Pancreas (tissue), 10 donors: ENCODE measurements at regions not wholly inside any gene's neighbourhood (a gene's known extent, or its start where the extent isn't known, plus 50 kb on each side); places are given as distances from the start of the nearest gene placed in this dataset.

Source experiments
- ATAC-seq, 4 donors: fragments of 200-7000 bp; cut with Tn5 transposase; one replicate each; pipeline versions ENCODE4 v1.8.0 to v1.9.1; 2020; ENCODE audit warnings: mild to moderate bottlenecking in 4 of 4, moderate library complexity in 4 of 4
- DNase-seq, 6 donors: peaks; one replicate each; pipeline ENCODE4 v3.0.0-alpha.2; 2020
- FAIRE-seq: peaks from 2 replicates; lab custom pipeline; 2012; peaks lifted over from hg19 to GRCh38; lab: Jason Lieb, UNC
- H3K27ac ChIP-seq, 4 donors: fragments of 200-600 bp; sonication (generic); 1 replicate in 3 of 4; 2 replicates in 1 of 4; pipeline versions ENCODE4 v1.5.0 to v1.8.0; 2020
- H3K27me3 ChIP-seq, 4 donors: fragments of 200-600 bp; one replicate each; pipeline ENCODE4 v1.8.0; 2021
- H3K36me3 ChIP-seq, 3 donors: fragments of 200-600 bp; sonication (generic) in 1 of 3; one replicate each; pipeline versions ENCODE4 v1.5.0 to v1.8.0; 2020 to 2021
- H3K4me1 ChIP-seq, 3 donors: fragments of 200-600 bp; one replicate each; pipeline ENCODE4 v1.8.0; 2021
- H3K4me3 ChIP-seq, 4 donors: fragments of 200-600 bp; sonication (generic) in 2 of 4; one replicate each; pipeline versions ENCODE4 v1.5.0 to v1.8.0; 2020 to 2021
- H3K9me3 ChIP-seq, 4 donors: fragments of 200-600 bp; one replicate each; pipeline ENCODE4 v1.8.0; 2021
- WGBS, 2 donors: extraction: QIAGEN DNeasy Blood & Tissue Kit; methylation state at CpG; one replicate each; pipeline ENCODE4 v1.1.7; 2013; 5-methylcytosine and 5-hydroxymethylcytosine counted together
- intact Hi-C, 3 donors: fragments of 100-400 bp; cut with DNase I; formaldehyde crosslinking; loops; one replicate each; pipeline versions ENCODE4 v1.11.1 to v1.14.2; 2022
- TF ChIP-seq, protein P1 (sequence below), 4 donors: fragments of 200-600 bp; sonication (generic) in 3 of 4; IDR thresholded peaks; one replicate each; pipeline versions ENCODE4 v1.5.0 to v1.8.0; 2021; ENCODE audit warnings: antibody characterized with exemption in 4 of 4
- donor health status: healthy with polysubstance abuse.
- donor health status: DM: no; HTN: no; CAD: no; lungs with moderate emphysema.
- donor health status: DM: no; HTN: no; CAD: no.
- donor health status: control.
- donor health status: control.
- donor health status: Bipolar disorder and iron deficiency.
- donor health status: DM: yes; HTN: yes; CAD: no.
- donor health status: DM: no; HTN: no; CAD: no.
- donor health status: DM: no; HTN: no; CAD: no.
- donor health status: DM: yes; HTN: yes; CAD: no.

DNA sequence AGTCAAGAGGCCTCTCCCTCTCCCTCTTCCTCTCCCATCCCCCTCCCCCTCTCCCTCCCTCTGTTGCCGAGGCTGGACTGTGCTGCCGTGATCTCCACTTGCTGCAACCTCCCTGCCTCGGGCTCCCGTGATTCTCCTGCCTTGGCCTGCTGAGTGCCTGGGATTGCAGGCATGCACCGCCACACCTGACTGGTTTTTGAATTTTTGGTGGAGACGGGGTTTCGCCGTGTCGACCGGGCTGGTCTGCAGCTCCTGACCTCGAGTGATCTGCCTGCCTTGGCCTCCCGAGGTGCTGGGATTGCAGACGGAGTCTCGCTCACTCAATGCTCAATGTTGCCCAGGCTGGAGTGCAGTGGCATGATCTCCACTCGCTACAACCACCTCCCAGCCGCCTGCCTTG is 165.1 kb downstream of the CENPC start:
- no peak for ATAC-seq
- no peaks in the 10 kb centered on the region for H3K27me3 ChIP-seq
- no peaks in the 10 kb centered on the region for H3K4me1 ChIP-seq
- H3K9me3 ChIP-seq, result no peaks in the 10 kb centered on the region
- TF ChIP-seq, protein P1, sequence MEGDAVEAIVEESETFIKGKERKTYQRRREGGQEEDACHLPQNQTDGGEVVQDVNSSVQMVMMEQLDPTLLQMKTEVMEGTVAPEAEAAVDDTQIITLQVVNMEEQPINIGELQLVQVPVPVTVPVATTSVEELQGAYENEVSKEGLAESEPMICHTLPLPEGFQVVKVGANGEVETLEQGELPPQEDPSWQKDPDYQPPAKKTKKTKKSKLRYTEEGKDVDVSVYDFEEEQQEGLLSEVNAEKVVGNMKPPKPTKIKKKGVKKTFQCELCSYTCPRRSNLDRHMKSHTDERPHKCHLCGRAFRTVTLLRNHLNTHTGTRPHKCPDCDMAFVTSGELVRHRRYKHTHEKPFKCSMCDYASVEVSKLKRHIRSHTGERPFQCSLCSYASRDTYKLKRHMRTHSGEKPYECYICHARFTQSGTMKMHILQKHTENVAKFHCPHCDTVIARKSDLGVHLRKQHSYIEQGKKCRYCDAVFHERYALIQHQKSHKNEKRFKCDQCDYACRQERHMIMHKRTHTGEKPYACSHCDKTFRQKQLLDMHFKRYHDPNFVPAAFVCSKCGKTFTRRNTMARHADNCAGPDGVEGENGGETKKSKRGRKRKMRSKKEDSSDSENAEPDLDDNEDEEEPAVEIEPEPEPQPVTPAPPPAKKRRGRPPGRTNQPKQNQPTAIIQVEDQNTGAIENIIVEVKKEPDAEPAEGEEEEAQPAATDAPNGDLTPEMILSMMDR (IDR thresholded peaks at IDR 0.05), result no peak
- DNase-seq, result no peak
- WGBS, 2 donors, result 81 to 91% methylated on average over 16 of the region's 16 CpGs
- intact Hi-C loops, result no loop called here
- no peak overlapping the region for H3K4me3 ChIP-seq
- FAIRE-seq, result no peak
- no peak overlapping the region for H3K27ac ChIP-seq
- H3K36me3 ChIP-seq, result no peaks in the 10 kb centered on the region

DNA sequence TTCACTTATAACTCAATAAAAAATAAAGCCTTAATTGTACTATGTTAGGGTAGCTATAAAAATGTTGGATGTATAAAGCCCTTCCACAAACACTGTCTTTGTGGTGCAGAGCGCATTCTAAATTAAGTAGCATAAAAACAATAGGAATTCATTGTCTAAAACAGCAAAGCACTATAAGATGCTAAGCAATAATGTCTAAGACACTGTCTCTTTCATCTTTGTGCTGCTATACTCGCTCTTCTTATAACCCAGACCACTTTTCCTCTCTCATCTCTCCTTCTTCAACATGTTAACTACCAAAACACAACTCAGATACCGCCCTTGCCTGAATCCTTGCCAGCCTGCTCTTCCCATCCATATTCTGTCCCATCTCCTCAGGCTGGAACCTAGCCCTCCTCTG is 170.0 kb downstream of the CENPC start:
- DNase-seq (no peak), FAIRE-seq (no peak), ATAC-seq (no peak)
- intact Hi-C loops, result no loop called here
- no peak overlapping the region for H3K27ac ChIP-seq
- H3K27me3 ChIP-seq, result no peaks in the 10 kb centered on the region
- H3K36me3 ChIP-seq, result no peaks in the 10 kb centered on the region
- H3K9me3 ChIP-seq, result no peaks in the 10 kb centered on the region
- WGBS, 2 donors, result 86 to 87% methylated on average over 3 of the region's 3 CpGs
- H3K4me1 ChIP-seq, result no peaks in the 10 kb centered on the region
- H3K4me3 ChIP-seq, result no peak overlapping the region
- TF ChIP-seq, protein P1 (IDR thresholded peaks at IDR 0.05), result no peak

DNA sequence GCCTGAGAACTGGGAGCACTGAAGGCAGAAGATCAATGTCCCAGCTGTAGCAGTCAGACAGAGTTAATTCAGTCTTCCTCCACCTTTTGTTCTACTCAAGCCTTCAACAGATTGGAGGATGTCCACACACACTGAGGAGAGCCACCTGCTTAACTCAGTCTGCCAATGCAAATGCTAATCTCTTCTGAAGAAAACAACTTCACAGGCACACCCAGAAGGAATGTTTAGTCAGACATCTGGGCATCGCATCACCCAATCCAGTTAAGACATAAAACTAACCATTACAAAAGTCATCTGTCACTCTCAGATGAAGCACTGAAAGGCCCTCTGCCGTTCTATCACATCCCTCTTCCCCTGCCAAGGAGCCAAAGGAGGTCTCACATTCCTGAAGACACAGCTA is 173.7 kb downstream of the CENPC start:
- intact Hi-C loops, result no loop called here
- no peak for FAIRE-seq

DNA sequence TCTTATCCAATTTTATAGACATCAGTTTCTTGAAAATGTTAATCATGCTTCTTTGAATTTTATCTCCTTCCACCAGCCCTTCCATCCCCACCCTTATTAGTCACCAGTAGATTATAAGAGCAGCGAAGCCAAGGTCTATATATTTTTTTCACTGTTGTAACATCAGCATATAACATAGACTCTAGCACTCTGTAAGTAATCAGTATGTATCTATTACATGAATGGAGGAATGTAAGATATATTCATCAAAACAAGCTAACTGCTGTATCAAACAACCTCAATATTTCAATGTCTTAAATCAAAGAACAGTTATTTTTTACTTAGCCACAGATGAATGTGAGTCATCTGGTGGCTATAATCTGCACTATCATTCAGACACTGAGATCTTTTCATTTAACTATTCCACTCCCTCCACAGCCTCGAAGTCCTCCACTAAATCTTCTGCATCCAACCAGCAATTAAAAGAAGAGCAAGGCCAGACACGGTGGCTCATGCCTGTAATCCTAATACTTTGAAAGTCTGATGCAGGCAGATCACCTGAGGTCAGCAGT is 178.9 kb downstream of the CENPC start:
- no peaks in the 10 kb centered on the region for H3K27me3 ChIP-seq
- ATAC-seq (no peak), FAIRE-seq (no peak), DNase-seq (no peak)
- H3K27ac ChIP-seq, result no peak overlapping the region
- intact Hi-C loops, result no loop called here
- H3K4me3 ChIP-seq, result no peak overlapping the region
- 57 to 75% methylated on average over 3 of the region's 3 CpGs for WGBS, 2 donors
- TF ChIP-seq, protein P1 (IDR thresholded peaks at IDR 0.05), result no peak
- H3K9me3 ChIP-seq, result no peaks in the 10 kb centered on the region
- H3K36me3 ChIP-seq, result no peaks in the 10 kb centered on the region
- H3K4me1 ChIP-seq, result no peaks in the 10 kb centered on the region

More for the DNA sequence above, 173.7 kb downstream of the CENPC start:
- no peak overlapping the region for H3K27ac ChIP-seq
- H3K4me3 ChIP-seq, result no peak overlapping the region
- TF ChIP-seq, protein P1 (IDR thresholded peaks at IDR 0.05), result no peak
- ATAC-seq (no peak), DNase-seq (no peak)
- no peaks in the 10 kb centered on the region for H3K27me3 ChIP-seq
- H3K36me3 ChIP-seq, result no peaks in the 10 kb centered on the region
- WGBS, 2 donors, result 64 to 79% methylated on average over 2 of the region's 2 CpGs
- H3K9me3 ChIP-seq, result no peaks in the 10 kb centered on the region
- no peaks in the 10 kb centered on the region for H3K4me1 ChIP-seq

DNA sequence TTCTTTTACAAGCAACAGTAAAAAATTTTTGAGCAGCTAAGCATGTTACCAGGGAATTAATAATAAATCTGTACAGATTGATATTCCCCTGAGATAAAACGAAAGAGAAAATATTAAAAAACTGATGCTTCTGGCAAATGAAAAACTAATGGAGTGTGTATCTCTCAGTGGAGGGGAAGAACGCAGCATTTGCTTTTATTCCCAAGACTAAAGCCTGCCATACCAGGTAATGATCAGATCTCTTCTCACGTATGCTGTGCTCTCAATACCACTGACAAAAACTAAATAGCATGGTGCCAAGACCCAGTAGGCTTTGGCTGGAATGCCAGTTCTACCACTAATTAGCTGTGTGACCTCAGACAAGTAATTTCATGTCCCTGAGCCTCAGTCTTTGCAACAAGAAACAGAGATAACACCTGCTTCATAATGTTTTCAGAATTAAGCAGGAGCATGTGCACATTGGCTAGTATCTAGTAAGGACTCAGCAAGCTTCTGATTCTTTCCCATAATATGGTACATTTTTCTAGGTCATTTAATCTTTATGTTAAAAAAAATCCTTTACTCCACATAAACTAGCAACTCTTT is 179.6 kb downstream of the CENPC start:
- FAIRE-seq, result no peak
- no peaks in the 10 kb centered on the region for H3K27me3 ChIP-seq
- no peak overlapping the region for H3K4me3 ChIP-seq
- no peaks in the 10 kb centered on the region for H3K9me3 ChIP-seq
- ATAC-seq, result no peak
- no peaks in the 10 kb centered on the region for H3K4me1 ChIP-seq
- TF ChIP-seq, protein P1 (IDR thresholded peaks at IDR 0.05), result no peak
- H3K27ac ChIP-seq, result no peak overlapping the region
- DNase-seq, result no peak
- H3K36me3 ChIP-seq, result no peaks in the 10 kb centered on the region
- intact Hi-C loops, result no loop called here
- 45 to 61% methylated on average over 3 of the region's 3 CpGs for WGBS, 2 donors
